ENCODE measurements at regions not wholly inside any gene's neighbourhood (a gene's known extent, or its start where the extent isn't known, plus 50 kb on each side); places are given as distances from the start of the nearest gene placed in this dataset.

GRCh38 chr2:3134026-3134571 is 243.5 kb downstream of the EIPR1 start:
- no peak for TF ChIP-seq CTCF (IDR thresholded peaks at IDR 0.05; ENCODE audit: low read length)
- TF ChIP-seq EZH2 (IDR thresholded peaks at IDR 0.05; ENCODE audit: borderline replicate concordance, low read length) = no peak
- Histone ChIP-seq H3K4me3 (ENCODE audit: low read depth, low read length, poor library complexity, severe bottlenecking) (no peak overlapping the region), H3K27me3 (ENCODE audit: insufficient read depth, low read length) (no peaks in the 10 kb centered on the region), H3K4me2 (ENCODE audit: low read length) (no peak overlapping the region), H3K36me3 (ENCODE audit: insufficient read depth, low read length) (peaks cover 13% of the 10 kb centered on the region), H2AFZ (ENCODE audit: low read length) (no peak overlapping the region), H3K79me2 (ENCODE audit: insufficient read depth, low read length) (no peaks in the 10 kb centered on the region), H3K9ac (ENCODE audit: low read length) (no peak overlapping the region), H3K9me3 (ENCODE audit: low read length) (no peaks in the 10 kb centered on the region), H3K4me1 (ENCODE audit: insufficient read depth, low read length, severe bottlenecking) (peaks cover 24% of the 10 kb centered on the region), H3K9me2 (ENCODE audit: low read depth, low read length) (no peaks in the 10 kb centered on the region), H3K27ac (ENCODE audit: low read depth, low read length, poor library complexity, severe bottlenecking) (no peak overlapping the region), H4K20me1 (ENCODE audit: insufficient read depth, low read length) (no peaks in the 10 kb centered on the region), H3F3A (ENCODE audit: insufficient read depth, low read length) (no peaks in the 10 kb centered on the region)

- no peaks in the 10 kb centered on the region for H3K9me2 ChIP-seq (ENCODE audit: low read depth, low read length)
- no peak overlapping the region for H3K27ac ChIP-seq (ENCODE audit: low read depth, low read length, poor library complexity, severe bottlenecking)
- H4K20me1 ChIP-seq (ENCODE audit: insufficient read depth, low read length) = no peaks in the 10 kb centered on the region
- peaks cover 32% of the 10 kb centered on the region for H3K4me1 ChIP-seq (ENCODE audit: insufficient read depth, low read length, severe bottlenecking)
- no peak overlapping the region for H3K4me3 ChIP-seq (ENCODE audit: low read depth, low read length, poor library complexity, severe bottlenecking)
- no peaks in the 10 kb centered on the region for H3K27me3 ChIP-seq (ENCODE audit: insufficient read depth, low read length)
- no peaks in the 10 kb centered on the region for H3K79me2 ChIP-seq (ENCODE audit: insufficient read depth, low read length)
- no peaks in the 10 kb centered on the region for H3K9me3 ChIP-seq (ENCODE audit: low read length)
- peaks cover 9% of the 10 kb centered on the region for H3K36me3 ChIP-seq (ENCODE audit: insufficient read depth, low read length)
- H3F3A ChIP-seq (ENCODE audit: insufficient read depth, low read length) = no peaks in the 10 kb centered on the region
- no peak overlapping the region for H3K9ac ChIP-seq (ENCODE audit: low read length)
- no peak for TF ChIP-seq EZH2 (IDR thresholded peaks at IDR 0.05; ENCODE audit: borderline replicate concordance, low read length)
- no peak for TF ChIP-seq CTCF (IDR thresholded peaks at IDR 0.05; ENCODE audit: low read length)
- no peak overlapping the region for H3K4me2 ChIP-seq (ENCODE audit: low read length)
- no peak overlapping the region for H2AFZ ChIP-seq (ENCODE audit: low read length)
Observed at GRCh38 chr2:3132966-3133365, 244.7 kb downstream of the EIPR1 start.

- no peak overlapping the region for H3K9ac ChIP-seq (ENCODE audit: low read length)
- no peak overlapping the region for H3K27ac ChIP-seq (ENCODE audit: low read depth, low read length, poor library complexity, severe bottlenecking)
- H3F3A ChIP-seq (ENCODE audit: insufficient read depth, low read length) = no peaks in the 10 kb centered on the region
- no peaks in the 10 kb centered on the region for H3K27me3 ChIP-seq (ENCODE audit: insufficient read depth, low read length)
- H3K4me2 ChIP-seq (ENCODE audit: low read length) = no peak overlapping the region
- H3K79me2 ChIP-seq (ENCODE audit: insufficient read depth, low read length) = no peaks in the 10 kb centered on the region
- no peaks in the 10 kb centered on the region for H4K20me1 ChIP-seq (ENCODE audit: insufficient read depth, low read length)
- no peak overlapping the region for H2AFZ ChIP-seq (ENCODE audit: low read length)
- H3K36me3 ChIP-seq (ENCODE audit: insufficient read depth, low read length) = peaks cover 9% of the 10 kb centered on the region
- peaks cover 36% of the 10 kb centered on the region for H3K4me1 ChIP-seq (ENCODE audit: insufficient read depth, low read length, severe bottlenecking)
- H3K9me2 ChIP-seq (ENCODE audit: low read depth, low read length) = no peaks in the 10 kb centered on the region
- H3K9me3 ChIP-seq (ENCODE audit: low read length) = no peaks in the 10 kb centered on the region
- TF ChIP-seq EZH2 (IDR thresholded peaks at IDR 0.05; ENCODE audit: borderline replicate concordance, low read length) (no peak), CTCF (IDR thresholded peaks at IDR 0.05; ENCODE audit: low read length) (no peak)
- H3K4me3 ChIP-seq (ENCODE audit: low read depth, low read length, poor library complexity, severe bottlenecking) = no peak overlapping the region
Observed at GRCh38 chr2:3132466-3132865, 245.2 kb downstream of the EIPR1 start.
